Thyroid gland (tissue), 4 donors: ENCODE measurements at regions not wholly inside any gene's neighbourhood (a gene's known extent, or its start where the extent isn't known, plus 50 kb on each side); places are given as distances from the start of the nearest gene placed in this dataset.

ENCODE experiments used
- POLR2A ChIP-seq, 2 donors: fragments of 450-650 bp; IDR thresholded peaks; one replicate each; pipeline ENCODE4 v1.6.1; 2017; ENCODE audit warnings: antibody characterized with exemption in 2 of 2, mild to moderate bottlenecking in 2 of 2, moderate library complexity in 1 of 2
- TF ChIP-seq, protein P1 (sequence below), 6 experiments: fragments of 200-600 bp in 3 of 6; fragments of 450-650 bp in 3 of 6; sonication (generic) in 3 of 6; IDR thresholded peaks; one replicate each; pipeline ENCODE4 v1.5.1; 2016 to 2019; ENCODE audit warnings: antibody characterized with exemption in 6 of 6, mild to moderate bottlenecking in 2 of 6, inconsistent platforms in 1 of 6, moderate library complexity in 1 of 6

DNA sequence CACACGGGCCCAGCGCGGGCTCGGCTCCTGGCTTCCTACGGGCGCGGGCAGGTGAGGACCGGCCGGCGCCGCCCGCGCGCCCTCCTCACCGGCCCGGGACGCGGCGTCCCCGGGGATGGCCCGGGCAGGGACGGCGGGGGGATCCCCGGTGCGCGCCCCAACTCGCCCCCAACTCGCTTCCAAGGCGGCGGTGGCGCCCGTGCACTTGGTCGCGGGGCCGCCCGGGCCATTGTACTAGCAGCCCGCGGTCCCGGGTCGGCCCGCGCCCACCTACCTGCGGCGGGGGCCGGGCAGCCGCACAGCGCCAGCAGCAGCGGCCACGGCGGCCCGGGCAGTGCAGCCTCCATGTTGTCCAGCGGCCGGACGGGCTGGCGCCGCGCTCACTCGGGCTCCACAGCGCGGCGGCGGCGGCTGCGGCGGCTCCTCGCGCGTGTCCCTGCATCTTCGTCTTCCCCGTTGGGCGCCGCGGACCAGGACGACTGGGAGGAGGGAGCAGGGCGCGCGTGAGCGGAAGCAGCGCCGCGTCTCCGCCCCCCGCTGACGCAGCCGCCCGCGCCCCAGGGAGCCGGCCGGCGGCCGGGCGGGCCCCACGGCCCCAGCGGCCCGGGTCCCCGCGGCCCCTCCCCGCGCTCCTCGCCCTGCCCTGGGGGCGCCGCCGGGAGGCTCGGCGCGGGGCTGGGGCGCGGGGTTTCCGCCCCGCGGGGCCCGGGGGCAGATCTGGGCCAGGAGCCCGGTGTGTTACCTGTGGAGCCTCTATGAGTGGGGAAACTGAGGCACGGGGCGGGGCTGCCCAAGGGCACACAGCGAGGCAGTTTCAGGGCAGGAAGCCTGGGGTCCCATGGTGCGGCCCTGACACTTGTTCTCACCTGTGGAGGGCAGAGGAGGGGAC is 159.3 kb upstream of the GRK3 start:
- TF ChIP-seq, protein P1, sequence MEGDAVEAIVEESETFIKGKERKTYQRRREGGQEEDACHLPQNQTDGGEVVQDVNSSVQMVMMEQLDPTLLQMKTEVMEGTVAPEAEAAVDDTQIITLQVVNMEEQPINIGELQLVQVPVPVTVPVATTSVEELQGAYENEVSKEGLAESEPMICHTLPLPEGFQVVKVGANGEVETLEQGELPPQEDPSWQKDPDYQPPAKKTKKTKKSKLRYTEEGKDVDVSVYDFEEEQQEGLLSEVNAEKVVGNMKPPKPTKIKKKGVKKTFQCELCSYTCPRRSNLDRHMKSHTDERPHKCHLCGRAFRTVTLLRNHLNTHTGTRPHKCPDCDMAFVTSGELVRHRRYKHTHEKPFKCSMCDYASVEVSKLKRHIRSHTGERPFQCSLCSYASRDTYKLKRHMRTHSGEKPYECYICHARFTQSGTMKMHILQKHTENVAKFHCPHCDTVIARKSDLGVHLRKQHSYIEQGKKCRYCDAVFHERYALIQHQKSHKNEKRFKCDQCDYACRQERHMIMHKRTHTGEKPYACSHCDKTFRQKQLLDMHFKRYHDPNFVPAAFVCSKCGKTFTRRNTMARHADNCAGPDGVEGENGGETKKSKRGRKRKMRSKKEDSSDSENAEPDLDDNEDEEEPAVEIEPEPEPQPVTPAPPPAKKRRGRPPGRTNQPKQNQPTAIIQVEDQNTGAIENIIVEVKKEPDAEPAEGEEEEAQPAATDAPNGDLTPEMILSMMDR (IDR thresholded peaks at IDR 0.05) = no peak
- peak; percentile 94 to 99 for TF ChIP-seq POLR2A (IDR thresholded peaks at IDR 0.05)
